HepG2 (cell line): ENCODE measurements at regions not wholly inside any gene's neighbourhood (a gene's known extent, or its start where the extent isn't known, plus 50 kb on each side); places are given as distances from the start of the nearest gene placed in this dataset.

ENCODE experiments used
- ATAC-seq: fragments of 200-7000 bp; cut with Tn5 transposase; 3 replicates; pipeline ENCODE4 v1.9.1; 2020; ENCODE audit warnings: mild to moderate bottlenecking, moderate library complexity
- BruUV-seq: library from RNA; stranded (reverse); fragments of 400-500 nt; replicated peaks from 2 replicates; lab custom pipeline; 2021; lab: Mats Ljungman, UMichigan
- CTCF ChIA-PET: fragments of 300-600 bp; formaldehyde crosslinking; extraction: SDS; loops from one replicate; lab custom pipeline; 2021; ENCODE audit warnings: low total read pairs, inconsistent platforms, low intra/inter-chr PET ratio; lab: Yijun Ruan, JAX
- POLR2A ChIA-PET: fragments of 350-600 bp; sonication (Branson Sonifier 250); formaldehyde crosslinking; loops from one replicate; lab custom pipeline; 2020; ENCODE audit warnings: antibody characterized with exemption, inconsistent platforms; lab: Yijun Ruan, JAX
- DNase-seq: peaks from one replicate; pipeline ENCODE4 v3.0.0-alpha.2; 2015; ENCODE audit warnings: low spot score
- FAIRE-seq: peaks from 3 replicates; lab custom pipeline; 2011; peaks lifted over from hg19 to GRCh38; lab: Jason Lieb, UNC
- H2AFZ ChIP-seq: one replicate; pipeline ENCODE4 v1.6.1; 2011; ENCODE audit warnings: low read length, inconsistent platforms
- H3K27ac ChIP-seq: fragments of 300-600 bp; 3 replicates; pipeline ENCODE4 v1.8.0; 2011; ENCODE audit warnings: mixed run types, mild to moderate bottlenecking, mixed read lengths, low read length, inconsistent platforms; ENCODE audit not compliant: insufficient read depth; ENCODE audit errors: extremely low read length
- H3K27me3 ChIP-seq, 2 experiments: fragments of 200-600 bp in 1 of 2; 2 replicates in 1 of 2; 3 replicates in 1 of 2; pipeline versions ENCODE4 v1.6.0 to v1.8.0; 2011; ENCODE audit warnings: low read length in 2 of 2, mild to moderate bottlenecking in 2 of 2, moderate library complexity in 2 of 2, inconsistent platforms in 1 of 2; ENCODE audit not compliant: insufficient read depth in 2 of 2, control insufficient read depth in 1 of 2
- H3K36me3 ChIP-seq, 2 experiments: fragments of 200-600 bp in 1 of 2; replicated peaks in 1 of 2; 2 replicates in 1 of 2; 3 replicates in 1 of 2; pipeline versions ENCODE4 v1.5.1 to v1.8.0; 2011; ENCODE audit warnings: low read length in 2 of 2, inconsistent platforms in 1 of 2; ENCODE audit not compliant: insufficient read depth in 2 of 2, control insufficient read depth in 1 of 2
- H3K4me1 ChIP-seq: 2 replicates; pipeline ENCODE4 v1.5.1; 2012; ENCODE audit warnings: low read length, inconsistent platforms; ENCODE audit not compliant: insufficient read depth
- H3K4me2 ChIP-seq: 2 replicates; pipeline ENCODE4 v1.6.0; 2011; ENCODE audit warnings: low read depth, low read length, inconsistent platforms
- H3K4me3 ChIP-seq, 3 experiments: fragments of 200-600 bp in 1 of 3; sonication (generic), shearing (Covaris generic) in 1 of 3; replicated peaks in 1 of 3; 2 replicates each; pipeline ENCODE4 v1.5.1; 2011 to 2016; ENCODE audit warnings: low read length in 3 of 3, inconsistent platforms in 2 of 3, low read depth in 2 of 3, mild to moderate bottlenecking in 2 of 3, control low read depth in 1 of 3, mixed read lengths in 1 of 3; ENCODE audit not compliant: insufficient read depth in 1 of 3
- H3K79me2 ChIP-seq: one replicate; pipeline ENCODE4 v1.6.1; 2011; ENCODE audit warnings: low read length, inconsistent platforms; ENCODE audit not compliant: insufficient read depth
- H3K9ac ChIP-seq: 2 replicates; pipeline ENCODE4 v1.6.0; 2011; ENCODE audit warnings: mild to moderate bottlenecking, low read depth, low read length, inconsistent platforms; ENCODE audit not compliant: insufficient read depth
- H3K9me3 ChIP-seq: 2 replicates; pipeline ENCODE4 v1.5.1; 2012; ENCODE audit warnings: mild to moderate bottlenecking, low read length
- H4K20me1 ChIP-seq: 2 replicates; pipeline ENCODE4 v1.6.0; 2011; ENCODE audit warnings: inconsistent platforms, mild to moderate bottlenecking, low read length, moderate library complexity; ENCODE audit not compliant: insufficient read depth
- CBX2 ChIP-seq, 2 experiments: fragments of 200-600 bp in 1 of 2; sonication (generic); formaldehyde crosslinking in 1 of 2; IDR thresholded peaks; 2 replicates each; pipeline versions ENCODE4 v1.7.0 to v1.8.1; 2018 to 2022; ENCODE audit warnings: low read depth in 2 of 2, low read length in 1 of 2, mild to moderate bottlenecking in 1 of 2, missing genetic modification reagents in 1 of 2
- DNMT1 ChIP-seq: sonication (generic); formaldehyde crosslinking; IDR thresholded peaks from 2 replicates; pipeline ENCODE4 v1.5.1; 2020; ENCODE audit warnings: mild to moderate bottlenecking, missing genetic modification reagents
- KDM3A ChIP-seq: IDR thresholded peaks from 2 replicates; pipeline ENCODE4 v1.6.1; 2018; ENCODE audit warnings: low read depth, missing compliant biosample characterization
- KLF11 ChIP-seq: IDR thresholded peaks from 2 replicates; pipeline ENCODE4 v1.6.1; 2016; ENCODE audit warnings: missing compliant biosample characterization
- MLLT10 ChIP-seq: sonication (generic); formaldehyde crosslinking; IDR thresholded peaks from 2 replicates; pipeline ENCODE4 v1.4.0; 2020; ENCODE audit warnings: missing genetic modification reagents
- POLR2AphosphoS5 ChIP-seq: IDR thresholded peaks from 2 replicates; pipeline ENCODE4 v1.6.1; 2012; ENCODE audit warnings: low read depth, low read length
- RFXANK ChIP-seq: IDR thresholded peaks from 2 replicates; pipeline ENCODE4 v1.6.1; 2016
- SALL2 ChIP-seq: sonication (generic); formaldehyde crosslinking; IDR thresholded peaks from 2 replicates; pipeline ENCODE4 v1.8.1; 2023; ENCODE audit warnings: mild to moderate bottlenecking, missing genetic modification reagents, inconsistent platforms
- SATB2 ChIP-seq: sonication (generic); formaldehyde crosslinking; IDR thresholded peaks from 2 replicates; pipeline ENCODE4 v1.5.0; 2020; ENCODE audit warnings: missing genetic modification reagents
- SMARCE1 ChIP-seq: fragments of 450-650 bp; IDR thresholded peaks from 2 replicates; pipeline ENCODE4 v1.6.1; 2017; ENCODE audit warnings: borderline replicate concordance
- TRIM24 ChIP-seq: sonication (generic); formaldehyde crosslinking; IDR thresholded peaks from 2 replicates; pipeline ENCODE4 v1.8.0; 2022; ENCODE audit warnings: mild to moderate bottlenecking, missing genetic modification reagents
- ZBTB7B ChIP-seq: sonication (generic); formaldehyde crosslinking; IDR thresholded peaks from 2 replicates; pipeline ENCODE4 v1.4.0; 2020; ENCODE audit warnings: missing genetic modification reagents
- ZNF362 ChIP-seq: sonication (generic); formaldehyde crosslinking; IDR thresholded peaks from 2 replicates; pipeline ENCODE4 v1.4.0; 2020; ENCODE audit warnings: missing genetic modification reagents, mild to moderate bottlenecking, borderline replicate concordance
- ZNF512B ChIP-seq: sonication (generic); formaldehyde crosslinking; IDR thresholded peaks from 2 replicates; pipeline ENCODE4 v1.5.1; 2020; ENCODE audit warnings: missing genetic modification reagents, mild to moderate bottlenecking, borderline replicate concordance
- ZNF747 ChIP-seq: sonication (generic); formaldehyde crosslinking; IDR thresholded peaks from 2 replicates; pipeline ENCODE4 v1.8.1; 2023; ENCODE audit warnings: missing genetic modification reagents, mild to moderate bottlenecking, borderline replicate concordance
- ZNF749 ChIP-seq: sonication (generic); formaldehyde crosslinking; IDR thresholded peaks from 2 replicates; pipeline ENCODE4 v1.8.0; 2022; ENCODE audit warnings: mild to moderate bottlenecking, missing genetic modification reagents, moderate library complexity, borderline replicate concordance
- ZNF790 ChIP-seq: sonication (generic); formaldehyde crosslinking; IDR thresholded peaks from 2 replicates; pipeline ENCODE4 v1.8.0; 2022; ENCODE audit warnings: missing genetic modification reagents, mild to moderate bottlenecking, borderline replicate concordance
- WGBS: methylation state at CpG from one replicate; pipeline ENCODE4 v1.1.6; 2017; ENCODE audit warnings: low lambda C conversion rate; 5-methylcytosine and 5-hydroxymethylcytosine counted together
- in situ Hi-C: cut with HindIII; loops from 2 replicates; pipeline ENCODE4 v1.10.0; 2017; ENCODE audit warnings: low pct_unique_long_range_greater_than_20kb; ENCODE audit not compliant: extremely low pct_ligation_motif_present
- intact Hi-C: fragments of 100-400 bp; cut with micrococcal nuclease; formaldehyde crosslinking; loops from one replicate; pipeline ENCODE4 v1.10.0; 2022; ENCODE audit not compliant: unreplicated experiment

DNA sequence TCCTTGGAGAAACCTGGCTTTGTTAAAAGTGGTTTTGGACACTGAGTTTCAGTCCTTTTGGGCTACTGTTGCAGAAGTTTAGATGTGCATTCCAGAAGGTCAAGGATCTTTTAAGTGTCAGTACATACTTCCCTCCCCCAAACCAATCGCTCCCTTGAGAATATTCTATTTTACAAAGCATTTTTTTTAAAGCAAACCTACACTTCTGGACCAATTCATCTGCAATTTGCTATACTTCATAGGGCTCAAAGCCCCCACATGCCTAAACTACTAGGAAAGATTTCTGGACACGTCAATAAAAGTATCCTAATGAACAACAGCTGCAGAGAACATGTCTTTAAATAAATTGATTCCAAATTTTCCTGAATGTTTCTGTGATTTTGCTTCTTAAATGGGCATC lies 157.6 kb downstream of the RDH14 start:
- Histone ChIP-seq H2AFZ (no peak overlapping the region), H3K4me2 (no peak overlapping the region), H3K4me1 (no peaks in the 10 kb centered on the region), H3K9me3 (no peaks in the 10 kb centered on the region), H4K20me1 (no peaks in the 10 kb centered on the region), H3K4me3 (no peak overlapping the region), H3K27ac (no peak overlapping the region), H3K9ac (no peak overlapping the region), H3K79me2 (no peaks in the 10 kb centered on the region), H3K27me3 (no peaks in the 10 kb centered on the region), H3K36me3 (no peaks in the 10 kb centered on the region)
- DNase-seq: no peak
- POLR2A ChIA-PET: no interaction called here
- intact Hi-C loops (no loop called here), in situ Hi-C loops (no loop called here)
- no peak for FAIRE-seq
- CTCF ChIA-PET: no interaction called here
- 9% methylated on average over 2 of the region's 2 CpGs for WGBS
- TF ChIP-seq SALL2 (CRISPR knock-in tag) (no peak), ZBTB7B (no peak), ZNF790 (CRISPR knock-in tag) (no peak), SATB2 (CRISPR knock-in tag) (no peak), KLF11 (CRISPR knock-in tag) (no peak), MLLT10 (CRISPR knock-in tag) (no peak), SMARCE1 (no peak), RFXANK (CRISPR knock-in tag) (no peak), ZNF747 (CRISPR knock-in tag) (no peak), POLR2AphosphoS5 (no peak), ZNF749 (CRISPR knock-in tag) (no peak), KDM3A (CRISPR knock-in tag) (no peak), ZNF362 (no peak), ZNF512B (no peak), CBX2 (IDR thresholded peaks at IDR 0.05; ENCODE audit: low read depth, low read length) (no peak), CBX2 (CRISPR knock-in tag; IDR thresholded peaks at IDR 0.05; ENCODE audit: low read depth) (no peak), TRIM24 (CRISPR knock-in tag) (no peak), DNMT1 (CRISPR knock-in tag) (no peak)
- ATAC-seq: no peak
- BruUV-seq: no TSS peak
